Neuronal stem cell (in vitro differentiated cells): ENCODE measurements at regions not wholly inside any gene's neighbourhood (a gene's known extent, or its start where the extent isn't known, plus 50 kb on each side); places are given as distances from the start of the nearest gene placed in this dataset.

Experiments used
- DNase-seq: peaks from one replicate; pipeline ENCODE4 v3.0.0-alpha.2; 2013; ENCODE audit warnings: low spot score
- H2AFZ ChIP-seq: one replicate; pipeline ENCODE4 v1.6.1; 2013; ENCODE audit warnings: mild to moderate bottlenecking, low read length, inconsistent platforms
- H2AK5ac ChIP-seq: 2 replicates; pipeline ENCODE4 v1.6.1; 2013; ENCODE audit warnings: low read depth, mild to moderate bottlenecking, inconsistent platforms, low read length, moderate library complexity, mixed read lengths
- H2BK120ac ChIP-seq: 2 replicates; pipeline ENCODE4 v1.6.1; 2013; ENCODE audit warnings: low read depth, mild to moderate bottlenecking, inconsistent platforms, low read length, moderate library complexity, mixed read lengths
- H2BK12ac ChIP-seq: one replicate; pipeline ENCODE4 v1.6.1; 2013; ENCODE audit warnings: low read length, inconsistent platforms
- H2BK15ac ChIP-seq: 2 replicates; pipeline ENCODE4 v1.6.1; 2013; ENCODE audit warnings: mild to moderate bottlenecking, low read length, inconsistent platforms, mixed read lengths
- H2BK5ac ChIP-seq: one replicate; pipeline ENCODE4 v1.6.1; 2013; ENCODE audit warnings: inconsistent platforms, mild to moderate bottlenecking, low read length, moderate library complexity
- H3K14ac ChIP-seq: one replicate; pipeline ENCODE4 v1.6.1; 2013; ENCODE audit warnings: low read length, inconsistent platforms
- H3K18ac ChIP-seq: 2 replicates; pipeline ENCODE4 v1.6.1; 2013; ENCODE audit warnings: low read length, inconsistent platforms
- H3K23ac ChIP-seq: 2 replicates; pipeline ENCODE4 v1.6.1; 2013; ENCODE audit warnings: low read depth, mild to moderate bottlenecking, mixed read lengths, low read length, inconsistent platforms; ENCODE audit not compliant: poor library complexity
- H3K27ac ChIP-seq: replicated peaks from 3 replicates; pipeline ENCODE4 v1.5.1; 2013; ENCODE audit warnings: low read length, inconsistent platforms
- H3K27me3 ChIP-seq, 3 experiments: 2 replicates each; pipeline ENCODE4 v1.6.1; 2013; ENCODE audit warnings: low read length in 3 of 3, mild to moderate bottlenecking in 2 of 3, inconsistent platforms in 1 of 3, low read depth in 1 of 3, mixed read lengths in 1 of 3, moderate library complexity in 1 of 3; ENCODE audit not compliant: control insufficient read depth in 3 of 3, insufficient read depth in 3 of 3
- H3K36me3 ChIP-seq, 2 donors: replicated peaks in 1 of 2; 2 replicates each; pipeline ENCODE4 v1.6.1; 2013; ENCODE audit warnings: low read length in 2 of 2; ENCODE audit not compliant: control insufficient read depth in 2 of 2, insufficient read depth in 2 of 2
- H3K4ac ChIP-seq: 2 replicates; pipeline ENCODE4 v1.6.1; 2013; ENCODE audit warnings: inconsistent platforms, mild to moderate bottlenecking, low read length, moderate library complexity
- H3K4me1 ChIP-seq, 2 donors: 1 replicate in 1 of 2; 2 replicates in 1 of 2; pipeline ENCODE4 v1.6.1; 2013; ENCODE audit warnings: low read length in 2 of 2, low read depth in 1 of 2; ENCODE audit not compliant: control insufficient read depth in 2 of 2, insufficient read depth in 1 of 2
- H3K4me2 ChIP-seq: one replicate; pipeline ENCODE4 v1.6.1; 2013; ENCODE audit warnings: mild to moderate bottlenecking, low read length, inconsistent platforms; ENCODE audit not compliant: insufficient read depth, poor library complexity, severe bottlenecking
- H3K4me3 ChIP-seq, 2 donors: 2 replicates each; pipeline ENCODE4 v1.5.1; 2013; ENCODE audit warnings: low read length in 2 of 2, mild to moderate bottlenecking in 2 of 2, inconsistent platforms in 1 of 2, moderate library complexity in 1 of 2
- H3K79me1 ChIP-seq: one replicate; pipeline ENCODE4 v1.6.1; 2013; ENCODE audit warnings: low read depth, mild to moderate bottlenecking, inconsistent platforms, low read length, moderate library complexity
- H3K9ac ChIP-seq: one replicate; pipeline ENCODE4 v1.6.1; 2013; ENCODE audit warnings: mild to moderate bottlenecking, low read depth, low read length, inconsistent platforms; ENCODE audit not compliant: poor library complexity
- H3K9me3 ChIP-seq, 2 donors: replicated peaks in 1 of 2; 2 replicates each; pipeline versions ENCODE3 to v1.6.1; 2013; ENCODE audit warnings: low read length in 2 of 2, mild to moderate bottlenecking in 2 of 2, inconsistent platforms in 1 of 2, low read depth in 1 of 2, mixed read lengths in 1 of 2, moderate library complexity in 1 of 2; ENCODE audit not compliant: control insufficient read depth in 2 of 2, insufficient read depth in 1 of 2
- H4K8ac ChIP-seq: one replicate; pipeline ENCODE4 v1.6.1; 2013; ENCODE audit warnings: low read depth, mild to moderate bottlenecking, inconsistent platforms, low read length, moderate library complexity
- H4K91ac ChIP-seq: one replicate; pipeline ENCODE4 v1.6.1; 2013; ENCODE audit warnings: low read length, low read depth, mild to moderate bottlenecking, inconsistent platforms; ENCODE audit not compliant: poor library complexity
- WGBS, 2 donors: extraction: QIAGEN DNeasy Blood & Tissue Kit; methylation state at CpG; one replicate each; pipeline ENCODE4 v1.1.7; 2013; ENCODE audit warnings: missing lambda C conversion rate in 2 of 2, mixed read lengths in 1 of 2; ENCODE audit not compliant: insufficient read length in 2 of 2, insufficient replicate concordance in 1 of 2; ENCODE audit errors: extremely low coverage in 2 of 2; 5-methylcytosine and 5-hydroxymethylcytosine counted together

- no CpG with 5 or more reads among the region's 2 CpGs for WGBS, 2 donors
- H3K79me1 ChIP-seq = no peaks in the 10 kb centered on the region
- no peak overlapping the region for H2AK5ac ChIP-seq
- H2AFZ ChIP-seq = no peak overlapping the region
- H4K91ac ChIP-seq = no peak overlapping the region
- DNase-seq = no peak
- H3K27ac ChIP-seq = no peak overlapping the region
- H3K36me3 ChIP-seq = no peaks in the 10 kb centered on the region
- H2BK12ac ChIP-seq = no peak overlapping the region
- no peak overlapping the region for H4K8ac ChIP-seq
- no peak overlapping the region for H3K14ac ChIP-seq
- H3K4me3 ChIP-seq = no peak overlapping the region
- H3K9ac ChIP-seq = no peak overlapping the region
- H3K4me2 ChIP-seq = no peak overlapping the region
- no peak overlapping the region for H2BK15ac ChIP-seq
- H3K27me3 ChIP-seq = no peaks in the 10 kb centered on the region
- no peak overlapping the region for H2BK5ac ChIP-seq
- H3K23ac ChIP-seq = no peak overlapping the region
- no peak overlapping the region for H3K18ac ChIP-seq
- no peak overlapping the region for H2BK120ac ChIP-seq
- H3K4me1 ChIP-seq = no peaks in the 10 kb centered on the region
- peaks cover 0 to 2% of the 10 kb centered on the region in 2 donors for H3K9me3 ChIP-seq
- H3K4ac ChIP-seq = no peak overlapping the region
Measured at GRCh38 chr9:107992271-107992670, 502.7 kb upstream of the KLF4 start.

GRCh38 chr9:107991581-107991980, 502.0 kb upstream of the KLF4 start:
- Histone ChIP-seq H2AFZ (no peak overlapping the region), H3K14ac (no peak overlapping the region), H2BK120ac (no peak overlapping the region), H3K4ac (no peak overlapping the region), H2BK5ac (no peak overlapping the region), H3K4me2 (no peak overlapping the region), H2BK12ac (no peak overlapping the region), H3K27ac (no peak overlapping the region), H3K9me3 (peaks cover 0 to 2% of the 10 kb centered on the region in 2 donors), H3K18ac (no peak overlapping the region), H2AK5ac (no peak overlapping the region), H4K8ac (no peak overlapping the region), H3K79me1 (no peaks in the 10 kb centered on the region), H3K23ac (no peak overlapping the region), H3K36me3 (no peaks in the 10 kb centered on the region), H3K4me1 (no peaks in the 10 kb centered on the region), H3K27me3 (no peaks in the 10 kb centered on the region), H4K91ac (no peak overlapping the region), H3K4me3 (no peak overlapping the region), H2BK15ac (no peak overlapping the region), H3K9ac (no peak overlapping the region)
- no peak for DNase-seq
- no CpG with 5 or more reads among the region's 4 CpGs for WGBS, 2 donors

- Histone ChIP-seq H3K14ac (no peak overlapping the region), H4K91ac (no peak overlapping the region), H3K79me1 (no peaks in the 10 kb centered on the region), H3K27me3 (no peaks in the 10 kb centered on the region), H3K23ac (no peak overlapping the region), H3K18ac (no peak overlapping the region), H2BK5ac (no peak overlapping the region), H2AFZ (no peak overlapping the region), H4K8ac (no peak overlapping the region), H3K27ac (no peak overlapping the region), H2AK5ac (no peak overlapping the region), H3K4ac (no peak overlapping the region), H2BK12ac (no peak overlapping the region), H3K36me3 (no peaks in the 10 kb centered on the region), H2BK15ac (no peak overlapping the region), H3K4me3 (no peak overlapping the region), H3K4me2 (no peak overlapping the region), H3K9ac (no peak overlapping the region), H3K4me1 (no peaks in the 10 kb centered on the region), H3K9me3 (no peaks in the 10 kb centered on the region), H2BK120ac (no peak overlapping the region)
- no peak for DNase-seq
- WGBS, 2 donors = no CpG with 5 or more reads among the region's 2 CpGs
Measured at GRCh38 chr9:107989544-107989943, 500.0 kb upstream of the KLF4 start.

DNA sequence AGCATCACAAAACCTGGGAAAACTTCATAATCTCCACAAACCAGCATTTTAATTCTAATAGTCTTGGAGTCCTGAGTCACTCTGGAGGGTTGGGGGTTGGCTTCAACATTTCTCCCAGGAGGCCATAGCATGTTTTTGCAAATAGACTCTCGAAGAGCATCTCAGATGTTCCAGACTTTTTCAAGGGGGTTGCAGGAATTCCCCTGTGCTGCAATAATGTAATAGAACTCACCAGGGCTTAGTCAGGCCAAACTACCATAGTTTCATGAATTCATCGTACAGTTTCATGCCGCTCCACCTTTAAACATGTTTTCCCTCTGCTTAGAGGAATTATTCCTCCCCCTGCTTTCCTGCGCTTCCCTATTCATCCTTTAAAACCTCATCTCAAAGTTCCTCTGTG, 499.5 kb upstream of the KLF4 start:
- H2BK12ac ChIP-seq = no peak overlapping the region
- no peak overlapping the region for H3K9ac ChIP-seq
- no peak overlapping the region for H4K8ac ChIP-seq
- no peak overlapping the region for H2AK5ac ChIP-seq
- H2AFZ ChIP-seq = no peak overlapping the region
- H3K27me3 ChIP-seq = no peaks in the 10 kb centered on the region
- no peaks in the 10 kb centered on the region for H3K9me3 ChIP-seq
- H3K4me2 ChIP-seq = no peak overlapping the region
- DNase-seq = no peak
- H3K36me3 ChIP-seq = no peaks in the 10 kb centered on the region
- H3K27ac ChIP-seq = no peak overlapping the region
- no peak overlapping the region for H3K14ac ChIP-seq
- H3K79me1 ChIP-seq = no peaks in the 10 kb centered on the region
- no peak overlapping the region for H2BK120ac ChIP-seq
- H3K4ac ChIP-seq = no peak overlapping the region
- WGBS, 2 donors = no CpG with 5 or more reads among the region's 4 CpGs
- H2BK15ac ChIP-seq = no peak overlapping the region
- H3K4me3 ChIP-seq = no peak overlapping the region
- H3K4me1 ChIP-seq = no peaks in the 10 kb centered on the region
- no peak overlapping the region for H3K18ac ChIP-seq
- H3K23ac ChIP-seq = no peak overlapping the region
- H2BK5ac ChIP-seq = no peak overlapping the region
- no peak overlapping the region for H4K91ac ChIP-seq
